NCI-H2081 (cell line): ENCODE measurements at regions not wholly inside any gene's neighbourhood (a gene's known extent, or its start where the extent isn't known, plus 50 kb on each side); places are given as distances from the start of the nearest gene placed in this dataset.
A peak's percentile ranks its signal among the peaks of the same experiment; 100 is the strongest.
"Not testable (repeated sequence)": the region's sequence is repeated elsewhere in the genome, so short reads cannot be mapped to it uniquely, and the experiment has no call there.

Source experiments
- DNase-seq, 2 experiments: peaks; one replicate each; lab custom pipeline; 2025; lab: John Stamatoyannopoulos, UW

DNA sequence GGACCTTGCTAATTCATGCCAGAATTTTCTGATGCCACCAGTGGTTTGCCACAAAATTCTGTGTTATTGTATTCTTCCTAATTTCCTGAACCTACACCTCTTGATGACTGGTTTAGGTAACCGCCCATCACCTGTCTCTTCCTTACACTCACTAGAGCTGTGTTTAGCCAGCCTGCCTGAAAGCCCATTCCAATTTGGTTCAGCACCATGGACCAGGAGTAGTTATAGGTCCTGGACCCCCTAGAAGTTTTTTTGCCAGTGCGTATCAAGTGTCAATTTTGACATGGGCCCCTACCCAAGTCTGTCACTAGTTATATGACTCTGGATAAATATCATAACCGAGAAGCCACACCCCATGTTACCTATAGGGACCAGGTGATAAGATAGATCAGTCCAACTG is 94.0 kb upstream of the NAP1L1 start:
- no peak for DNase-seq

DNA sequence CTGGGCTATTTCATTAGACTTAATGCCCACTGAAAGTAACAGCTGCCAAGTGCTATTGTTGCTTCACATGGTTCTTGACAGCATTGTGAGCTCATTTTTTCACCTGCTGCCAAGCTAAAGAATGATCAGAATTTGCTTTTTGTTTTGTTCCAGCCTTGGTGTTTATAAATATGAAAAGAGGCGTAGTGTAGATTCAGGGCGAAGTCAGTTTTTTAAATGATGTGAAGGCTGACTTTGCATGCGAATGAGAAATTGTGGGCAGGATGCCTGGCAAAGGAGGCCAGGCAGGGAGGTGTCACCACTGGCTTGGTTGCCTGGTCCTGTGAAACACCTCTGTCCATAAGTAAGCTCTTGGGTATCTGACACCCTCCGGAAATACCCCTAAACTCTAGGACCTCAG is 93.3 kb upstream of the NAP1L1 start:
- no peak for DNase-seq

DNA sequence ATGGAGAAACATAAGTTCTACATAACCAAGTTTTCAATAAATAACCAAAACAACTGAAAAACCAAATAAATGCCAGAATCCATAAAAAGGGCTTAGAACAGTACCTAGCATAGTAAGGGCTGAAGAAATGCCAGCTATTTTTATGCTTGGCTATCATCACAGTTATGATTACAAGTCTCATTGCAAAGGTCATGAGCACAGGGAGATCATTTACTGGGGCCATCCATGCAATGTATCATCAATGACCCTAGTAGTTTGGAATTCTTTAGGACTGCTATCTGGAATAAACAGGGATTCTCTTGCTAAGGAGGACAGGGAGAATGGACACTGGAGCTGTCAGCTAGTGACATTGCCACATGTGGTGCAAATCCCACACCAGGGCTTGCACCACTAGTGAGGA is 92.5 kb upstream of the NAP1L1 start:
- no peak for DNase-seq

DNA sequence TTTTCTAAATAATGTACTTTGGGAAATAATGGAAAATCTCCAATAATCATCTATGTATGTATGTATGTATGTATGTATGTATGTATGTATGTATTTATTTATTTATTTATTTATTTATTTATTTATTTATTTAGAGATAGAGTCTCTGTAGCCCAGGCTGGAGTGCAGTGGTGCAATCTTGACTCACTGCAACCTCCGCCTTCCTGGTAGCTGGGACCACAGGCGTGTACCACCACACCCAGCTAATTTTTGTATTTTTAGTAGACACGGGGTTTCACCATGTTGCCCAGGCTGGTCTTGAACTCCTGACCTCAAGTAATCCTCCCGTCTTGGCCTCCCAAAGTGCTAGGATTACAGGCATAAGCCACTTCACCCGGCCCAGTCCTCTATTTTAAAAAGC is 91.5 kb upstream of the NAP1L1 start:
- not testable (repeated sequence) for DNase-seq

DNA sequence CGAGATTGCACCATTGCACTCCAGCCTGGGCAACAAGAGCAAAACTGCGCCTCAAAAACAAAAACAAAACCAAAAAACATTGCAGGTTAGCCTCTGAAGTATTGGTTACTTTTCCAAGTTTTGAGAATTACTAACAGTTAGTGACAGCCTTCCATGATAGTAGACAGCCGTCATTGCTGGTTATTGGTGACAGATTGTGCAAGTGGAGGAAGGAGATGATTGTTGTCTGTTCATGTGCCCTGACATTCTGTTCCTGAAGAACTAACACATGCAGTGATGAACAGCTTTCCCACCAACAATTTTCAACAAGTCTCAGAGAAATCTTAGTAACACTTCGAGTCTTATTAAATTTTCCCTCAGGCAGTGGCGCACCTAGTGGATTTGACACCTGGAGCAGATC is 89.3 kb upstream of the NAP1L1 start:
- no peak for DNase-seq

DNA sequence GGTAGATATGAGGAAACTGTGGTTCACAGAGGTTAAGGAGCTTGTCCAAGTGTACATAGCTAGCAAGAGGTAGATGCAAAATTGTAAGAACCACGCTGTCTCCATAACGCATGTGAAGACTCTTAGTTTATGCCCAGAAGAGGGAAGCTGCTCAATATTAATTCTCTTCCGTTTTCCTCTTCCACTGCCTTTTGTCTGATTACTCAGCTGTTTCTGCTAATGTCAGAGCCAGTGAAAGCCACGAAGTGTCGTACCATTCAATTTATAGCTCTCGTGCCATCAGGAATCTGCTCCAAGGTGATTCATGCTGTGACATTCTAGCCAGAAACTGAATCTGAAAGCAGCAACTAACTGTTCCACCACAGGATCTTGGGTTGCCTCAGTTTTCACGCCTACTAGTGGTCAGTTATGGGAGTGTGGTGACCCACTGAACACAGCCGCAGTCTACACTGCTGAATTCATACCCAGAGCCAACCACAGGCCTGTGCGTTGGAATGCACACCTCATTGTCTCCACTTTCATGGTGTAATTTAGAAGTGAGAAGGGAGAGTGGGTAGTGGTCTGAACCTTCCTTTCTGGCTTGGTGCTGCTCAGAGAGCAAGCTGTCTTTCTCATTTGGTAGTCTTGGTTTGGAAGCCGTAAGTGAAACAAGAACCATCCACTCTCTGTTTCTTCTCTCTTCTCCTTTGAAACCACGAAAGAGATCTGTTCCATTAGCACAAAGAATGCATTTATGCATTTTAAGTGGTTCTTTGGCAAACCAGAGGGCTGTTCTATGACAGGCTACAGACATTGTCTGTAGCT is 74.2 kb upstream of the NAP1L1 start:
- no peak for DNase-seq

DNA sequence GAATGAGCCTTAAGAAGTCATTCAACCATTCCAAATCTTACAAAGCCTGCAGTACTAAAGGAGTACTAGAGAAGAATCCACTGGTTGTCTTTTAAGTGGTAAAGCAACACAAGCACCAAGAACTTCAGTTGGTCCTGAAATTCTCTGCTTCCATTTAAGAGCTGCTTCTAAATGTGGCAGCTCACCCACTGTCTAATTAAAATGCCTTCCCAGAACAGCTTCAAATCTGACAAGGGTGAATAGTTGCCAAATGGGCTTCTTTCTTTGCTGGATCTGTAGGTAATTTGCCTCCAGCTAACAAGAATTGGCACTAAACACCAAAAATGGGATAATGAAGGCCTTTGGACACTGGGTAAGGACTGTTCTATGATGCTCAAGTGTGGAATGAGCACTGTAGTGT is 72.2 kb upstream of the NAP1L1 start:
- no peak for DNase-seq

DNA sequence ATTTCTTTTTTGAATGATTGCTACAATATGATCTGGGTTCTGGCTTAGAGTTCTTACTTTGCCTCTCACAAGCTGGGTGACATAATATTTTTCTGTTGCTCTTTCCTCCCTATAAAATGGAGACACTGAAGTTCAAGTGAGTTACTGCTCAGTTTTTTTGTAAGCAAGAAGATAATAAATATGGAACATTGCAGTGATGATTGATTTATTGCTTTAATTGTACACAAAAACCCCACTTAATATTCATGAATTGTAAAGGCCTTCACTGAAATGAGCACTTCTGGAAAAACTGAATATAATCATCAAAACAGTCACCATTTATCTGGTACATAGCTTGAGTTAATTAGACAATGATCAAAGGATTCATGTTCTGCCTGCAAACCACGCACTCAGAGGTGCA is 71.8 kb upstream of the NAP1L1 start:
- no peak for DNase-seq

DNA sequence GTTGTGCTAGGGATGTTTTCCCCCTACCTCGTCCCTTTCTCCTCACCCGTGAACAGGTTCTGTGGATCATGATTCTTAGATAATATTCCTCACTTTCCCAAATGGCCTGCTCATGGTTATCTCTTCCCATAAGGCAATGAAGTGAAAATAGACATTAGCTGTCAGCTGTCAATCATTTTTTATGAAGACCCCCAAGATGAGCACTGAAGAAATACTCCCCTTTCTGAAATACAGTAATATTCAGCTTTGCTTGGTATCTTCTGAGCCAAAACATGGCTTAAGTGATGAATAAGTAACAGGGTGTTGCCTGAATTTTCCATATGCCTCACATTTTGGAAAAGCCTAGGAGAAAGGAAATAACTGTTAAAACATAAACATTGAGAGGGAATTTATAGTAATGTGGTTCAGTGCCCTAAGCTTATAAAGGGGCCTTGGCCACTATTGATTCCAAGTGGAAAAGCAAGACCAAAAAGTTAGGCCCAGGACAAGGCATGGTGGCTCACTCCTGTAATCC is 70.7 kb upstream of the NAP1L1 start:
- DNase-seq, result no peak

DNA sequence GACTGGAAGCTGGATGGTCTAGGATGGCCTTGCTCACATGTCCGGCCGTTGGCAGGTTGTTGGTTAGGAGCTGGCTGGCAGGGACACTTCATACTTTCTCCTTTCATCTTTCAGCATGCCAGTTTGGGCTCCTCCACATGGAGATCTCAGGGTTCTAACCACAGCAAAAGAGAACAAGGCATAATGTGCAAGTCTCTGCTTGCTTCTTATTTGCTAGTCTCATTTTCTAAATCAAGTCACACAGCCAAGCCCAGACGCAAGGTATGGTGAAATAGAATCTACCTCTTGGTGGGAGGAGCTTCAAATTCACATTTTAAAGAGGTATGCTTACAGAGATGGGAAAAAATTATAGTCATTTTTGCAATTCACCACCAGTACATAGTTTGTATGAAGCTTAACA is 69.1 kb upstream of the NAP1L1 start:
- no peak for DNase-seq

DNA sequence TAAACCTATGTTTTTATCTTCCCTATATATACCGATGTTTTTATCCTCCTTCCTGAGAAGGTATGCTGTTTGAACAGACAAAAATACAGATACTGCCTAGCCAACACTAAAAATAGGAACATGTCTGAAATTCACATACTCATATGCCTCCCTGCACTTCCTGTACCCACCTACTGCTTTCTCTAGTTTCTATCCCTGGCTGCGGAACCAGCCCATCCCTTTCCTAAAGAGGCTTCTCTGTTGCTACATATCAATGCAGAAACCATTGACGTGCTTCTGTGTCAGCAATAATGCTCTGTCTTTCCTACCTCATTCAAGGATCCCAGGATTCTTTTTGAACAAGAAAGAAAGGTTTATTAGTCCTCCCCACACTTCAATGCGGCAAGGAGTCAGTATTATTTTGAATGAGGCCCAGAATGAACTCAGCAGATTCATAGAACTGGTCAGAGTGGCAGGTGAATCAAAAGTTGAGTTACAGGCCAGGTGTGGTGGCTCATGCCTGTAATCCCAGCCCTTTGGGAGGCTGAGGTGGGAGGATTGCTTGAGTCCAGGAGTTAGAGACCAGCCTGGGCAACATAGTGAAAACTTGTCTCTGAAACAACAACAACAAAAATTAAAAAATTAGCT is 67.8 kb upstream of the NAP1L1 start:
- DNase-seq, result no peak

DNA sequence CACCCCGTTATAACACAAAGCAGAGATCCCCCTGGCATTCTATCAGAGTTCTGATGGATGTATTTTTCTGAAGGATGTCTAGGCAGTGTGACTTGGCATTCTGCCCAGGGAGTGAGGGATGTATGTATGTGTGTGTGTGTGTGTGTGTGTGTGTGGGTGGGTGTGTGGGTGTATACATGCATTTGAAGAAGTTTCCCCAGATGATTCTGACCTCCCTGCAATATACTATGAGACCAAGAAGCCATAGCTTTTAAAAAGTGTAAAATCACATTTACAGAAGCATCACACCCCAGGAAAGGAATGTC is 59.7 kb upstream of the NAP1L1 start:
- peak in 1 of 2 experiments; percentile 28 for DNase-seq

DNA sequence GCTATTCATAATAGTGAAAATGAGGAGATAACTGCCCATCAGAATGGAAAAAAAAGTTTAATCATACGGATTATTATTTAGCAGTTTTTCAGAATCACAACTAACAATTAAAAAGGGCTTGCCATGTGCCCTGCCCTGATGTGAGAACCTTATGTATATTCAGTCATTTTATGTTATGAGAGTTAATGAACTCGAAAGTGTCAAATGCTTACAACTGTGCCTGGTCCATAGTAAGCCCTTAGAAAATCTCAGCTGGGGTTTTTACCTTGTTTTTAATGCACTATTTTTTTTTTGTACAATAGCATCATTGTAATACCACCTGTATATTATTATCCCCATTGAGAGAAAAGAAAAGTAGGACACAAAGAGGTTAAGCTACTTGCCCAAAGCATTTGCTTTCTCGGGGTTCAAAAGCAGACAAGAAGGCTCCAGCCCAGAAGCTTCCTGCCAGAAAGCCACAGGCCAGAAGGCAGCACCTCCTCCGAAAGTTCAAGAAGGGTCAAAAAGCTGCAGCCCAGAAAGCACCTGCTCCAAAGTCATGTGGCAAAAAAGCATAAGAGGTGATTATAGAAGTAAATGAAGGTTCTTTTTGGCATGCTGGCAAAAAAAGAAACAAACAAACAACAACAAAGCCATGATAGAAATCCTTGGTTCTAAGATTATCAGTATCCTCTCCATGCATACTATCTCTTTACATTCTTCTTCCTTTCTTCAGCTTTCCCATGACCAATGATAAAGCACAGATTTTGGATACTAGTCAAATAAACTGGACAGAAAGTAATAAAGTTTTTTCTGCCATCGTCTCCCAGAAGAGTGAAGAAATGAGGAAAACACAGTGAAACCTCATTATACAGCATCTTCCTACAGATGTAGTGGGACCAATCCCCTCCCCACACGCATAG is 59.1 kb upstream of the NAP1L1 start:
- peak in 1 of 2 experiments; percentile 17 for DNase-seq

DNA sequence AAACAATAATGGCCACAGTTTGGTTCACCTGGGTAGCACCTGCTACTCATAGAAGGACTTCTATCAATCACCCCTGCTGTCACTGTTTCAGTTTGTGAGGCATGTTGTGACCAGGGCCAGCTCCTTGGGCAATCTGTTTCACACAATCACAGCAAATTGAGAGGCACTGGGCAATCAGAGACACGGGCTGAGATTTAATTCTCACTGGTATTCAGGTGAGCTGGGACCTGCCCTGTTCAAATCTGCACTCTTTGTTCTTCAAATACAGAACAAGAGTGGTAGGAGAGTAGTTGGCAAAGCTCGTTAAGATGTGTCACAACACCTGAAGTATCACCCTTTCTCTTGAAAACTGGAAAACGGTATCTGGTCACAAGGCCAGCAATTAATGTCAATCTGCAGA is 57.8 kb upstream of the NAP1L1 start:
- no peak for DNase-seq

DNA sequence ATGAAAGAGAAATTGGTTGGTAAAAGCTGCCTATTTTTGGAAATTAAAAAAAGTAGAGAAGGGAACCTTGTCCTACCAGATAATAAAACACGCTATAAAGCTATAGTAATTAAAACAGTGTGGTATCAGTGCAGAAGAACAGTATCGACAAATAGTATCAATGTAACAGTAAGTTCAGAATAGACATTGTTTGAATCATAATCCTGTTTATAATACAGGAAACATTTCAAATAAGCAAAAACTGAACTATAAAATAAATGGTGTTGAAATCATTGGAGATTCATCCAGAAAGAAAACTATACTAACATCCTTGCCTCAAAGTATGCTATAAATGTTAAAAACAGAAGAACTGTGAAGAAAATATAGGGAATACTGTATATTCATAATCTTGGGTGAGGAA is 54.2 kb upstream of the NAP1L1 start:
- no peak for DNase-seq

DNA sequence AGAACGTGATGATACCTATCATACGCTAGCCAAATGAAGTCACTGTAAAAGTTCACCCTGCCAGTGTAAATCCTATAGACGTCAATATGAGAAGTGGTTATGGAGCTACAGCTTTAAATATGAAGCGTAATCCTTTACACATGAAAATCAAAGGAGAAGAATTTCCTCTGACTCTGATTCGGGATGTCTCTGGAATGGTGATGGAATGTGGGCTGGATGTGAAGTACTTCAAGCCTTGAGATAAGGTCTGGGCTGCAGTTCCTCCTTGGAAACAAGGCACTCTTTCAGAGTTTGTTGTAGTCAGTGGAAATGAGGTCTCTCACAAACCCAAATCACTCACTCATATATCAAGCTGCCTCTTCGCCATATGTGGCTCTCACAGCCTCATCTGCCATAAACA is 53.1 kb upstream of the NAP1L1 start:
- DNase-seq, result no peak

DNA sequence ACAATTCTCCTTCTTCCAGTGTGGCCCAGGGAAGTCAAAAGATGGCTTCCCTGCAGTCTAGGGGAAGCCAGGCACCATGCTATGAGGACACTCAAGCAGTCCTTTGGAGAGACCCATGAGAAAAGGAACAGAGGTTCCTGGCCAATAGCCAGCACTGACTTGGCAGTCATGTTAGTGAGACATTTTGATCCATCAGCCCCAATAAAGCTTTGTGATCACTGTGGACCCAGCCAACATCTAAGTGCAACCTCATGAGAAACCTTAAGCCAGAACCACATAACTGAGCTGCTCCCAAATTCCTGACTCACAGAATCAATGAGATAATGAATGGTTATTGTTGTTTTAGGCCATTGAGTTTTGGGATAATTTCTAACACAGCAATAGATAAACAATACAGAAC is 51.0 kb upstream of the NAP1L1 start:
- DNase-seq, result no peak
